ENCODE measurements at regions not wholly inside any gene's neighbourhood (a gene's known extent, or its start where the extent isn't known, plus 50 kb on each side); places are given as distances from the start of the nearest gene placed in this dataset.

- TF ChIP-seq POLR2A (IDR thresholded peaks at IDR 0.05; ENCODE audit: low read length) (no peak), CTCF (IDR thresholded peaks at IDR 0.05) (no peak), KDM5A (IDR thresholded peaks at IDR 0.05) (no peak), JUNB (IDR thresholded peaks at IDR 0.05) (no peak), CBX8 (IDR thresholded peaks at IDR 0.05) (no peak), JUN (IDR thresholded peaks at IDR 0.05) (no peak), EP300 (IDR thresholded peaks at IDR 0.05) (no peak)
These were observed 159.0 kb upstream of the RUNX1 start for GRCh38 chr21:35208104-35208503.

Measured in A549 (cell line).